ENCODE measurements at regions not wholly inside any gene's neighbourhood (a gene's known extent, or its start where the extent isn't known, plus 50 kb on each side); places are given as distances from the start of the nearest gene placed in this dataset.
"Not testable (repeated sequence)": the region's sequence is repeated elsewhere in the genome, so short reads cannot be mapped to it uniquely, and the experiment has no call there.

- no peak for DNase-seq
These were observed 419.4 kb upstream of the ONECUT1 start for GRCh38 chr15:53209396-53210042.

DNA sequence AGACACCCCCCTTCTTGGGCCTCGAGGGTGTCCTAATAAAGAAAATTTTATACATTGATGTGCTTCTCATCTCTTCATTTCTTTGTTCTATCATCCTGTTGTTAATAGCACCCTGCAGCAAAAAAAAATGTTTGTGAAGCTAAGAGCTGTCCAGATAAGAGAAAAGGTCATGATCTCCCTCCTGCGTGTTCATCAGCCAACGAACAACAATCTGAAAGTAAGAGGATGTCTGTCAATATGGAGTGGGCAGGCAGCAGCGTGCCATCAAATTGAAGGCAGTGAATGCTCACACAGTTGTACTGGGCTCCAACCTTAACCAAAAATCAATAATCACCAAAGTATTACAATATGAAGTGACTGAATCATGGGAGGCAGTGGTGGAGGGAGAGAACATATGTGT is 418.6 kb upstream of the ONECUT1 start:
- DNase-seq: no peak

- no peak for DNase-seq
These were observed 413.3 kb upstream of the ONECUT1 start for GRCh38 chr15:53203454-53203853.

GRCh38 chr15:53202876-53203275 is 412.7 kb upstream of the ONECUT1 start:
- DNase-seq: no peak

GRCh38 chr15:53197426-53197839 is 407.3 kb upstream of the ONECUT1 start:
- no peak for DNase-seq

DNA sequence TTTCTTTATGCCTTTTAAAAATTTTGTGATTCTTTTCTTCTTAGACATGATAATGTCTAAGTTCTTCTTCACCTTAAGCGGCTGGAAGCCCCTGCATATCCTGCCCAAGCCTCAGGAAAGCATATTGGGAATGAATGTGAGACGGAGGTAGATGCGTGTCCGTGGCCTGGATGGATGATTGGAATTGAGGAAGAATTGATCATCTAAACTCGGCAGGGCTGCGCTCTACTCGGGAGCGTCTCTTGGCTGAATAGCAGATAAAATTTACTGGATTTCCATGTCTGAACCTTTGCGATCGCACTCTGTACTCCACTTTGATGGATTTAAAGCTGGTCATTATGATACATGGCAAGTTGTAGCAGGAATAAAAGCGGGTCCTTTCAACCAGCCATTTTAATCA is 406.7 kb upstream of the ONECUT1 start:
- DNase-seq: no peak

DNA sequence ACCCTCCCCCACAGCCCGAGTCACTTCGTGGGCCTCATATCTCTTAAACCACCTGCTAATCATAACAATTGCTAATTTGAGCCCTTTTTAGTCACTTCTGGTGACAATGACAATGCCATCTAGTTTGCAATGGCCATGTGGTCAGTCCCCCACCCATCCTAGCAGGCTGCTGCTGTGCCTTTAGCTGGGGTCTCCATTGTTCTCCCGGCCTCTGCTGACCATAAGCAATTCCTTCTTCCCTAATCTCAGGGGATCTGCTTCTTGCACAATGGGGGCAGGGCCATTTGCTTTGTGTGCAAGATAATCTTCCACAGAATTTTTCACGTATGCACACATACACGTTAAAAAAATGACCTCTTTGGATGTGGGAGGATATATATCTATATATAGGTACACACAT is 406.1 kb upstream of the ONECUT1 start:
- no peak for DNase-seq

- no peak for DNase-seq
These were observed 403.0 kb upstream of the ONECUT1 start for GRCh38 chr15:53193149-53193548.

DNA sequence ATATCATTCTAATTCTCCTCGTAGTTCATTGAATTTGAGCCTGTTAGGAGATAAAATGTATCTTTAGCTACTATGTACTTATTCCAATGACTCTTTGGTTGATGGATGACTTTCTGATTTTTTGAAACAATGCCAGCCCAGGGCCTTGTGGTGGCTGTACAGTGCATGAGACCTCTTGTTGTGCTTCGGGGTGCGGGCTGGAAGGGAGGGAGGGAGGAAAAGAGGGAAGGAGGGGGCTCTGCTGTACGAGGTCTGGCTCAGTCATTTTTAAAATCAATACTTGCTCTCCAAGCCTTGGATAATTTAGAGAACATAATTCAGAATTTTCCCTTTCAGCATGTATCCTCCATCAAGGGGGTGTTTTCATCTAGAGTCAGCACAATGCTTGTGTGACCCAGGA is 399.7 kb upstream of the ONECUT1 start:
- no peak for DNase-seq

- DNase-seq: not testable (repeated sequence)
These were observed 393.3 kb upstream of the ONECUT1 start for GRCh38 chr15:53183449-53183848.

GRCh38 chr15:53171571-53171970 is 381.4 kb upstream of the ONECUT1 start:
- DNase-seq: no peak

GRCh38 chr15:53166684-53167201 is 376.6 kb upstream of the ONECUT1 start:
- no peak for DNase-seq

GRCh38 chr15:53165988-53166683 is 376.0 kb upstream of the ONECUT1 start:
- no peak for DNase-seq

DNA sequence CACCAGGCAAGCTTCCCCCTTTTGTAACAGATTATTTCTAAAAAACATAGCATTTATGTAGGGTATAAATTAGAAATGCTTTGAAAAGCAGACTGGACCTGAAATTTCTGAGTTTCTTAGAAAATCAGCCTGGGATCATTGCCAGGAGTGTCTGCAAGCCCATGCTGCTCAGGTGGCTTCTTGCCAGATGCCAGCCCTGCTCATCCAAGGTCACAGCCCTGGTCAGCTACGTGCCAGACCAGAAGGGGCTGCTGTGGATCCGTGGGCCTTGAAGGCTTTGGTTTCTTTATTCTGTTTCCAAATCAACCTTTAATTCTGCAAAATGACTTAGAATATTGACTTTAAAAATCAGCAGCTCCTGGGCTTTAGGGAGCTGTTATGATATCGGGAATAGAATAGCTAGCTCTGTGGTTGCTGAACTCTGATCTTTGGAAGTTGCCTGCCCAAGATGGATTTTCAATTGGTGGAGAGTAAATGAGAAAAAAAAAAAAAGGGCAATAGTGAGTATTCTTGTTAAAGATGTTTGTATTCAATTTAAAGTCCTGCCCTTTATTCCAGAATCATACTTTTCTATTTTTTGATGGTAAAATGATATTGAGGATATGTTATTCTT is 370.1 kb upstream of the ONECUT1 start:
- no peak for DNase-seq

DNA sequence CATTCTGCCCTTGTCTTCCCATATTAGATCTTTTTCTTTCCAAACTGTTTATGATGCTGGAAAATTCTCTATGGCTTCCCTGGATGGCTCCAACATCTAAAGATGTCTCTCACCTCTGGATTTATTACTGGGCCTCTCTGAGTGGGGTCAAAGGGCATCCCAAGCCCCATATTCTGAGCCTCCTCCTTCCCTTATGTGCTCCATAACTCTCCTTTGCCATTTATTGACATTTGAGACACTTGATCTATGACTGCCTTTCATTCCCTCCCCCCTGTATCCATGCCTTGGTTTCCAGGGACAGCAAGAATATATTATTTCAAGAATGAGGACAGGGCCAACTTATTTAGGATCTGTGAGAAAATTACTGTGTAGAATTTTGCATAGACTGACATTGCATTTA is 369.3 kb upstream of the ONECUT1 start:
- DNase-seq: no peak

GRCh38 chr15:53158995-53159394 is 368.9 kb upstream of the ONECUT1 start:
- DNase-seq: no peak

DNA sequence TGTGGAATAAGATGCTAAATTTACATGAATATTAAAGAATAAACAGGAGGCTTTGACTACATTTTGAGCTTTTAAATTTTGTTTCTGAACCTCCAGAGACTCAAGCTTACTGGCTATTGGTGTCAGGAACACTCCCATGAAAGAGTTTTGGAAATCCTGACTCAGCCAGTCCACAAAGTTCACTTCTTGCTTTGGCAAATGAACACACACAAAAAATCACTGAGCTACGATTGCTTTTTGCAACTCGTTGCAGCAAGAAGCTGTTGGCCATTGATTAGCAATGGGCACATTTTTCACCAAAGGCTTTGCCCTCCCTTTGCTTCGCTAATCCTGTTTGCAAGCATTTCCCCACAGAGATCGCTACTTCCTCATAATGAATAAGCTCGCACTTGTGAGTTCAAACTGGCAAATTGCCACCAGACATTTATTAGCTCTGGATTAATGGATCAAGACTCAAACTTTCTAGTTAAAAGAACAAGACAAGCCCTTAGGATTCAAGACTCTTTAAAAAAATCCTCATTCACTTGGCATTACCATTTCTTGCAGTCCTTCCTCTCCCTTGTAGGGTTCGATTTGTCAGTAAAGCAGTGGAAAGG is 343.2 kb upstream of the ONECUT1 start:
- no peak for DNase-seq

- no peak for DNase-seq
These were observed 340.8 kb upstream of the ONECUT1 start for GRCh38 chr15:53130943-53131342.

GRCh38 chr15:53129121-53129904 is 339.2 kb upstream of the ONECUT1 start:
- no peak for DNase-seq

GRCh38 chr15:53128652-53129051 is 338.5 kb upstream of the ONECUT1 start:
- no peak for DNase-seq

GRCh38 chr15:53126144-53126543 is 336.0 kb upstream of the ONECUT1 start:
- no peak for DNase-seq

DNA sequence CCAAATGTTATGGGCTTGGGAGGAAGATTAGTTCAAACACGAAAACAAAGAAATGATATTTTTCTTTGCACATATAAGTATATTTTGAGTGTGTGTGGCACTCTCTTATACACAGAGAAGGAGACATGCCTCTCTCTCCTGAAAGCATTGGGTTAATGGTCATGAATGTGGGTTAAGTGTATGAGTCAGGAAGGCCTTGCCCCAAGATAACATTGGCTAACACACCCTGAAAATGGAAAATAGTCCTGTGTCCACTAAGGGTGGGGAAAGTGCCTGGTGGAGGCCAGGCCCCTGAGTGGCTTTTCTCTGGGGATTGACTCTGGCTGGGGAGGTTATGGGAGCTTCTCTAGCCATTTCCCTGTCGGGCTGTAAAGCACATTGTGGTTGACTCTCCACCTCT is 332.7 kb upstream of the ONECUT1 start:
- no peak for DNase-seq

DNA sequence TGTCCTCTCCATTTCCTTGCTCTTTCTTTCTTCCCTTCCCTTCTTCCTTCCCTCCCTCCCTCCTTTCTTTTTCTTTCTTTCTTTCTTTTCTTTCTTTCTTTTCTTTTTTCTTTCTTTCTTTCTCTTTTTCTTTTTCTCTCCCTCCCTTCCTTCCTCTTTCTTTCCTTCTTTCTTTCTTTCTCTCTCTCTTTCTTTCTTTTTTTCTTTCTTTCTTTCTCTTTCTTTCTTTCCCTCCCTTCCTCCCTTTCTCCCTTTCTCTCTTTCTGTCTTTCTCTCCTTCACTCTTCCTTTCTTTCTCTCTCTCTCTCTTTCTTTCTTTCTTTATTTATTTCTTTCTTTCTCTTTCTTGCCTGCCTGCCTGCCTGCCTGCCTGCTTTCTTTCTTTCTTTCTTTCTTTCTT is 326.8 kb upstream of the ONECUT1 start:
- not testable (repeated sequence) for DNase-seq

All from GDM1 (cell line).